Inferior parietal cortex (tissue), 1 donor: ENCODE measurements at regions not wholly inside any gene's neighbourhood (a gene's known extent, or its start where the extent isn't known, plus 50 kb on each side); places are given as distances from the start of the nearest gene placed in this dataset.
A peak's percentile ranks its signal among the peaks of the same experiment; 100 is the strongest.

Experiments
- DNase-seq: peaks from one replicate; pipeline ENCODE4 v3.0.0-alpha.2; 2016; ENCODE audit errors: extremely low spot score

DNA sequence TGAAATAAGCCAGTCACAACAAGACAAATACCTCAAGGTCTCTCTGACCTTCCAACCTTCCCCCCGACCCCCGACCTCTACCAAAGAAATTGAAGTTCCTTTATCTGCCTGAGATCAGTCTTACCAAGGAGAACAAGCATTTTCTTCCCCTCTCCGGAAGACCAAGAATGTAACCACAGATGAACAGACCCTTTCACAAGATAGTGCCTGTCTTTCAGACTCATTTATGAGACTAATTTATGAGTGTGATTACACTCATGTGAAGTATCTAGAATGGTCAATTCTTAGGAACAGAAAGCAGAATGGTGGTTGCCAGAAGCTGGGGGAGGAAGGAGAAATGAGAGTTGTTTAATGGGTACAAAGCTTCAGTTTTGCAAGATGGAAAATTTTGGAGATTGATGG, 108.9 kb upstream of the MKLN1 start:
- DNase-seq: no peak

DNA sequence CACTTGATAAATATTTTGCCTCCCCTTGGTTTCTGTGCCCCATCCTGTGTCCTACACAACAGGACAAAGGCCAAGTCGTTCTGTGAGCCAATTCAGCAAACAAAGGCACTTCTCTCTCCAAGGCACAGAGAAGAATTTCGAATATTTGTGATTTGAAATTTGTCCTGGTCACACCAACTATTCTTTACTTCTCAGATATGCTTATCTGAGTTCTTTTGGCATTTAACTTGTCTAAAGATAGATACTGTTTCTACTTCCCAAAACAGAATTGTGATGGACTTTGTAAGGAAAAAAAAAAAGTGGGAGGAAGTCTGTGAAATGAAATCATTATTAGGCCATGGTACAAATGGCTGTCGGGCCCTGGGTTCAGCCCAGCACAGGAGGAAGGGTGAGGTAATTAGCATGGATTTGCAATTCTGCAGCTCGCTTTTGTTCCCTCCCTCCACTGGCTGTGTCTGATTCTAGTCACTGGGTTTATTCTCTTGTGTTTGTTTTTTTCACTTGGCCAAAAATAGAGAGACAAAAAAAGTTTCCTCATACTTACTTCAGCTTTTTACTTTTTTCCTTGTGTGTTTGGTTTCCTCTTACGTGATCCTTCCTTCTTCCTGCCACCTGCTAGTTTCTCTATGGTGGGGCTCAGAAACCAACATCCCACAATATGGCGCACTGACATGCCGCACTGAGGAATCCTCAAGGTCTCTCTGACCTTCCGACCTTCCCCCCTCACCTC, 108.2 kb upstream of the MKLN1 start:
- peak; percentile 73 for DNase-seq

DNA sequence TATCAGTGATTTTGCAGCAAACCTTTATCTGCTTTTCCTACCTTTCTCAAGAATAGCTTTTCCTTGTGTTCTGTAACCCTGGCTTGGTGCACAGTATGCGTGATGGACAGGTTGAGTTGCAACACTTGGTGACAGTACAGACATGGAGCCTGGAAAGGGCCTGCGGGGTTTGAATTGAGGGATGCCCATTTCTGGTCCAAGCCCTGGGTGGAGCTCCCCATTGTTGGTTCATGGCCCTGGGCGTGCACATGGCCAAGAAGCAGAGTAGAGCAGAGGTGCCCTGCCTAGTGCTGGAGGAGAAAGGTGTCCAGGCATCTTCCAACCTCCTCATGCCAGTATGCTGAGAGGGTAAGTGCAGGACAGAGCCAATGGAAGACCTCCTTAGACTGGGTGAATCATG, 106.6 kb upstream of the MKLN1 start:
- DNase-seq: no peak

DNA sequence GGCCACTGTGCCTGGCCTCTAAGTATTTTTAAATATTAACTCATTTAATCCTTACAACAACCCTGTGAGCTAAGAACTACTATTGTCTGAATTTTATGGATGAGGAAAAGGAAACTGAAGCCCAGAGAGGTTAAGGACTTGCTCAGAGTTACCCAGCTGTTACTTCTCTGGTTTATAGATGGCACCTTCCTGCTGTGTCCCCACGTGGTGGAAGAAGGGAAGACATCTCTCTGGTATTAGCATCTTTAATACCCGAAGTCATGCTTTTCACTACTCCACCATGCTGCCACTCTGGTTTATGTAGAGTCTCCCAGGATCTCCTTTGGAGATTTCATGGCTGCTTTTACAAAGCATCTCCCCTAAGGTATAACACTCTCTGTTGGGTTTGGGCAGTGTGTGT, 105.5 kb upstream of the MKLN1 start:
- no peak for DNase-seq

DNA sequence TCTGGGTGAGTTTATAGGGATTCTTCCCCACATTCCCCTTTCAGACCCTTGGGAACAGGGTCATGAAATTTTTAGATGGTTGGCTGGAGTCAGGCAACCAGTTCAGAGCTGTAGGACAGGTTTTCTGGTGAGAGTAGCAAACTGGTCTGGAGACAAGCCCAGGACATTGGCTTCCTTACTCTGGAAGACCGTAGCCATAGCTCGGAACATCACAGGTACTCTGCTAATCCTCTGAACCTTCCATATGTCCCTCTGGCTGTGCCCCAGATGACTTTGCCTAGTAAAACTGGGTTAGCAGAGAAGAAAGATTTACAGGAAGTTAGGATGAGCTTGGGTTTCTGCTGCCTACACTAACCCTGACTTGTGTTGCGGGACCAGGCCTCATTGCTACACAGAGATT, 104.5 kb upstream of the MKLN1 start:
- DNase-seq: no peak

DNA sequence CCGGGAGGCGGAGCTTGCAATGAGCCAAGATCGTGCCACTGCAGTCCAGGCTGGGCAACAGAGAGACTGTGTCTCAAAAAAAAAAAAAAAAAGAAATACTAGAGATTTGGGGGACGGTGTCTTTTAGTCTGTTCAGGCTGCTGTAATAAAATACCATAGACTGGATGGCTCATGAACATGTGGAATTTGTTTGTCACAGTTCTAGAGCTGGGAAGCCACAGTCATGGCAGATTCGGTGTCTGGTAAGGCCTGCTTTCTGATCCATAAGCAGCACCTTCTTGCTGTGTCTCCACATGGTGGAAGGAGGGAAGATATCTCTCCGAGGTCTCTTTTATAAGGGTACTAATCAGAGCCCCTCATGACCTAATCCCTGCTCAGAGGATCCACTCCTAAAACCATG, 102.7 kb upstream of the MKLN1 start:
- DNase-seq: no peak

DNA sequence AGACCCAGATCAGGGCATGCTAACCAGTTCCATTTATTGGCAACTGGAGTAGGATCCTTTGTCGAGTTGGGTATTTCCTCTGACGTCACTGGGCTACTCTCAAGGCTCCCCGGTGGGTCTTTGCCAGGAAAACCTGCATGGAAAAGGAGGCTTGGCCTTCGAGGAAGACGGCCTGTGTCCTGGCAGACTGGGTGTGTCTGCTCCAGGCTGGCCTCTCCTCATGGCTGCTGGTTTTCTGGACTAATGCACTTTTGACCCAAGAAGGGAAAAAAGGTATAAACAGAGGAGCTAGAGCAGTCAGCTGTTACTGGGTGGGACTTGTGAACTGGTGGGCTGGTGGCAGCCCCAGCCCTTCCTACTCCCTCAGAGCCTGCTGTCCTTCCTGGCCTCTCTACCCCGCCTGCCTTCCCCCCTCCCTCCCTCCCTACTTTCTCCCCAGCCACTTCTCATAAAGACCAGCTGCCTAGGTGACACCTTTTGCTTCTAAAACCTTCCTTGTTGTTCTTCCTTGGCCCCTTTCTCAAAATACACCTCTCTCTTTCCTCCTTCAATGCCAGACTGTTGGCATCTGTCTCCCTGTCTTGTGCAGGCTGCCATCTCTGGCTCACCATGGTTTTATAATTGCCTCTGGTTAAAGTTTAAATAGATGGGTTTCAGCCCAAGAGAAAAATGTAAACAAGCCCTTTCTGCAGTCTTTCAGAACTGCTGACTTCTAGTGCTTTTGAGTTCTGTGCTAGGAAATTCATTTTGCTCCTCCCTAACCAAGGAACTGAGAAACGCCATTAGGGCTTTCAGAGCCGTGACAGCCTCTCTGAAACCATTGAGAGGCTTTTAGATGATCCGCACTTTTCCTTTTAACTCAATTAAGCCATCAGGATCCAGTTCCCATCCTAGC, 101.8 kb upstream of the MKLN1 start:
- DNase-seq: no peak

DNA sequence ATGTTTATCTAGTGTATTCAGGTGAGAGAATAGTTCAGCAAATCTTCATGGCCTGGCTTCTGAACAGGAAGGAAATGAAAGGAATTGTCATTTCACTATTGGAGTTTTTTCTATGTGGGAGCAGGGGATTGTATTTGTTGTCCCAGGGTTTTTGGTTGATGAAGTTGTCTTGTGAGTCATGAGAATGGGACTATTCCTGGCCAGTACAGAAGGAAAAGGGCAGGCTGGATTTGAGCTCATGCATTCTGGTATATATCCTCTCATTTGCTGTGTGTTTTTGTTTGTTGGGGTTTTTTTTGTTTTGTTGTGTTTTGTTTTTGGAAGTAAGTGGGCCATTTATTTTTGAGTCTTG, 101.2 kb upstream of the MKLN1 start:
- DNase-seq: no peak

DNA sequence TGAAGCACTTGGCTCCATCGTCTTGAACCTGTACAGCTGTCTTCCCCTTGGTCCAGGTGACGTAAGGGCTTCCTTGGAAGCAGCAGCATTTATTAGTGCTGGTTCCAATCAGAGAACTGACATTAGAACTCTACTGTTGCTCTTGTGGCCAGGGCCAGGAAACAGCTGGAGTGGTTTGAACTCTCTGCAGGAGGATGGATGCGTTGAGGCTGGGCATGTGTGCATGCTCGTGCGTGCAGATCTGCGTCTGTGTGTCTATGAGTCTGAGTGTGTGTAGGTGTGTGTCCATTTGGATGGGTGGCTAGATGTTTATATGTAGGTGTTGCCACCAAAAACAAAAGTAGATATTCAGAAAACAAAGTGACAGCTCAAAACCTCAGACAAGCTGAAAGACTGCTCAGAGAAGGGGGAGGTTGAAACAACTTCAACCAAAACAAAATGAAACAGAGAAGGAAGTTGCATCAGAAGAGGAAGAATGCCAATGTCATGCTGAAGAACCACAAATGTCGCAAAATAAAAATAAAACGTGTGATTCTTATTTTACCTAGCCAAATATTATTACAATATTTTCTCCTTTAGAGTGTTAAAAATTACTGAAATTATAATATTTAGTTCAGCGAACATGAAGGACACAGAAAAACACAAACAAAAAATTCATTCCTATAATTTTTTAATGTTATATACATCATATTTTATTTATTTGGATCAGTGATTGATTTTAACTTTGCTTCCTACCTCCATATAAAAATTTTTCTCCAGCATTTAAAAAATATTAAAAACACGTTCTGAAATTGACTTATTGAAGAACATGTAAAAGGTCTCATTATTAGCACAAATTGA, 96.1 kb upstream of the MKLN1 start:
- DNase-seq: no peak

DNA sequence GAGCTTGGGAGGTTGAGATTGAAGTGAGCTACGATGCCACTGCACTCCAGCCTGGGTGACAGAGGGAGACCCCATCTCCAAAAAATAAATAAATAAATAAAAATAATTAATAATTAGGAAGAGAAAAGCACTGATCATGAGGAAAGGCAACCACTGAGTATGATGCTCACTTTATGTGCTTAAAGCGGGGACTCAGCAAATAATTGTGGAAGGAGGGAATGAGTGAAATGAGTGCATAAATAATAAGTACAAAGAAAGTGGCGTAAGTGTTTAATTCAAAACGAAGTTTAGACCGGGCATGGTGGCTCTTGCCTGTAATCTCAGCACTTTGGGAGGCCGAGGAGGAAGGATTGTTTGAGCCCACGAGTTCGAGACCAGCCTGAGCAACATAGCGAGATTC, 94.9 kb upstream of the MKLN1 start:
- no peak for DNase-seq

DNA sequence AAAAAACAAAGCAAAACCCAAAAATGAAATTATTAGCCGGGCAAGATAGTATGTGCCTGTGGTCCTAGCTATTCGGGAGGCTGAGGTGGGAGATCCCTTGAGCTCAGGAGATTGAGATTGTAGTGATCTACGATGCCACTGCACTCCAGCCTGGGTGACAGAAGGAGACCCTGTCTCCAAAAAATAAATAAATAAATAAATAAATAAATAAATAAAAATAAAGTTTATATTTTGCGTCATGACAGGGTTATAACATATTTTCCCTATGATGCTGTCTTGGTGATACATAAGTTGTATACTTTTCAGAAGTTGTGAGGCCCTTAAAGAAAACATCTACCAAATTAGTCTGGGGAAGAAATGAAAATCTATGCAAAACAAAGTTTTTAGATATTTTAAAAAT, 94.5 kb upstream of the MKLN1 start:
- DNase-seq: no peak

DNA sequence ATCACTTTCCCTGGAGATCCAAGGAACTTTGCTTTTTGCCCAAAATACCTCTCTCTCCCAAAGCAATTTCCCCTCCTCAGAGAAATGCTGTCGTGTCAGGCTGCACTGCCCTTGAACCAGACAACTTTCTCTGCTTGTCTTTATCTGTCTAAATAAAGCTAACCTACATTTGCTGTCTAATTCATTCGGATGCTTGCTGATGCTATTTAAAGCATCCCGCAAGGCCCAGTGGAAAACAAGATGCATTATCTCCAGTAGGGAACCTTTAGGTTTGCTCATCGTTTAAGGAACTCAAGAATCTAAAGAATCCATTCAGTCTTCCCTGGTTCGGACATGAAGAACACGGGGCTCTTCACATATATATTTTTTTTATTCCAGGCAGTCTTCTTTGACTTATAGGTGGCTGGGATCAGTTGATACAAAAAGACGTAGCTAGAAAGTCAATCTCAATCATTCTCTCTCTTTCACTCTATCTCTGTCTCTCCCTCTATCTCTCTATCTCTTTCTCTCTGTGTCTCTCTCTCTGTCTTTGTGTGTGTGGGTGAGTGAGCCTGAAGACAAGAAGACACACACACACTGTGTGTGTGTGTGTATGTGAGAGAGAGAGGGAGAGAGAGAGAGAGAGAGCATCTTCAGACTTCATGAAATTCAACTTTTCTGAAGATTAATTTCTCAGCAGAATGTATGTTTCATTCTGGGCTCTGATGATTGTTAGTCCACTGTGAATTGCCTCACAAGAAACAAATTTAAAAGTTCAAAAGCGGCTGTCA, 92.8 kb upstream of the MKLN1 start:
- DNase-seq: no peak

DNA sequence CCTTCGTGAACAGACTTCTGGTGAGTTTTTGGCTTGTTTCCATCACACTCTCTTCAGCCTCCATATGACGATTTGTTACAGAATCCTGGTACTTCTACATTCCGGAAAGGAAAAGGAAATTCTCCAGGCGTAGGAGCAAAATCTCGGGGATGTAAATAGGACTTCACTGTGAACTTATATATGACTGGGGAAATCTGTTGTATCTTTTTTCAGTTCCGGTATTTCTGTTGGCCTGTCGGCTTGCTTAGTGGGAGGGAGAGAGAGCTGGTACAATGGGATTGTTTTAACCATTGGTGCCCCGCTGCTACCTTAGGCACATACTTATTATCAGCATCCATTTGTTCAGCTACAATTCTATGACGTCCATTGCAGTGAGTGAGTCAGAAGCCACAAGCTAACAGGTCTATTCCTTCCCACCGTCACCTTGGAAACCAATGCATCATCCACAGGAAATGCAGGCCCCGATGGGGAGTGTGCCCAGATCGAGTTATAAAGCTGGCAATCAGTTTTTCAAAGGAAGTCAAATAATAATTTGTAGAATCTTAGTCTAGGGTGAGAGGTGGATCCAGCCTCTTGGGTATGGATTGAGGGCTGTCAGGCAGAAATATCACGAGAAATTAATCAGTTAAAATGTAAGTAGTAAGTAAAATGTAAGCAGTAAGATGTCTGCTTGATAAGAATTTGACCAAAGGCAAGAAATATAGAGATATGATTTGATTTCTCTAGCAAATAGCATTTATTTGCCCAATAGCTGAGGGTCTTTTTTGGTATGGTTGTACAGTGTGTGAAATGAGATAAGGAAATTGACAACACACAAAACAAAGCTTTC, 92.0 kb upstream of the MKLN1 start:
- DNase-seq: peak; percentile 72

DNA sequence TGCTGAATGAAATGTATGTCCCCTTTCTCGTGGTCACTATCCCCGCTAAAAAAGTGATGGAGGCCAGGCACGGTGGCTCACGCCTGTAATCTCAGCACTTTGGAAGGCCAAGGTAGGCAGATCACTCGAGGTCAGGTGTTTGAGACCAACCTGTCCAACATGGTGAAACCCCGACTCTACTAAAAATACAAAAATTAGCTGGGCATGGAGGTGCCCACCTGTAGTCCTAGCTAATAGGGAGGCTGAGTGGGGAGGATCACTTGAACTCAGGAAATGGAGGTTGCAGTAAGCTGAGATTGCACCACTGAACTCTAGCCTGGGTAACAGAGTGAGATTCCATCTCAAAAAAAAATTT, 91.4 kb upstream of the MKLN1 start:
- DNase-seq: no peak

DNA sequence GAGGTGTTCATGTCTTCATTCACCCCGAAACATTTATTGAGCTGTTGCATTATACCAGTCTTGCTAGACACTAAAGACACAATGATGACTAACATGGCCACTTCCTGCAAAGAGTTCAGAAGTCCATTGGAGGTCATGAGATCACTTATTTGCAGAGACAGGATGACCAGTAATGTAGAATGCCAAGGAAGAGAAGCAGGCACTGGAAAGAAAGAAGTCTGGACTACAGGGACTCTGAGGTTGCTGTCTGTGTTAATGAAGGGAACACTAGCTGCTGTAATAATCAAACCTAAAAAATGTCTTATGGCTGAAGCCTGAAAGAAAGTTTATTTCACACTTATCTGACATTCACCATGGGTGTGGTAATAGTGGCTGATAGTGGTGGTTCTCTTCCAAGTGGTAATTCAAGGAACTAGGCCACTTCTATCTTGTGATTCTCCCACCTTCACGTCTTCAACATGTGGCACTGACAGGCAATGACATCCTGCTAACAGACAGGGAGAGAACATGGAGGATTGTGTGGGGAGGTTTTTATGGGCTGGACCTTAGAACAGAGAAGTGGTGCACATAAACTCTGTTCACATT, 89.2 kb upstream of the MKLN1 start:
- no peak for DNase-seq

DNA sequence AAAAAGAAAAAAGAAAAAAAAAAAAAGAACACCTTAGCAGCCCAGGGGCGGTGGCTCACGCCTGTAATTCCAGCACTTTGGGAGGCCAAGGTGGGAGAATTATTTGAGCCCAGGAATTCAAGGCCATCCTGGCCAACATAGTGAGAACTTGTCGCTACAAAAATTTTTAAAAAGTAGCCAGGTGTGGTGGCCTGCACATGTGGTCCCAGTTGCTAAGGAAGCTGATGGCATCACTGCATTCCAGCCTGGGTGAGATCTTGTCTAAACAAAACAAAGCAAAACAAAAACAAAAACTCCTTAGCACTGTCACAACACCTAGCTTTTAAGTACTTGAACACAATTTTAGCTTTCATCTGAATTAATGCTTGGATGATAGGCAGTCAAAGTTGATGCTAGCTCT, 86.3 kb upstream of the MKLN1 start:
- no peak for DNase-seq

DNA sequence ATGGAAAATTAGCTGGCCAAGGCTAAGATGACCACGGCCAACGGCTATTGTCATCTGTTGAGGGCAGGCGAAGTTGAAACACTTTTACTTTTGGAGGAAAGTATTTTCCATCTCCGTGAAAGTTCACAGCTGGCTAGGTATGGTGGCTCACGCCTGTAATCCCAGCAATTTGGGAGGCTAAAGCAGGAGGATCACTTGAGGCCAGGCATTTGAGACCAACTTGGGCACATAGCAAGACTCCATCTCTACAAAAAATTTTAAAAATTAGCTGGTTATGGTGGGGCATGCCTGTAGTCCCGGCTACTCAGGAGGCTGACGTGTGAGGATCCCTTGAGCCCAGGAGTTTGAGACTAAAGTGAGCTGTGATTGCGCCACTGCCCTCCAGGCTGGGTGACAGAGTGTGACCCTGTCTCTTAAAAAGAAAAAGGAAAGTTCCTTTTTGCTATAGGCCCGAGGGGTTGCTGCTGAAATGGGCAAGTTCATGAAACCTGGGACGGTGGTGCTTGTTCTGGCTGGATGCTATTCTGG, 85.5 kb upstream of the MKLN1 start:
- DNase-seq: no peak

DNA sequence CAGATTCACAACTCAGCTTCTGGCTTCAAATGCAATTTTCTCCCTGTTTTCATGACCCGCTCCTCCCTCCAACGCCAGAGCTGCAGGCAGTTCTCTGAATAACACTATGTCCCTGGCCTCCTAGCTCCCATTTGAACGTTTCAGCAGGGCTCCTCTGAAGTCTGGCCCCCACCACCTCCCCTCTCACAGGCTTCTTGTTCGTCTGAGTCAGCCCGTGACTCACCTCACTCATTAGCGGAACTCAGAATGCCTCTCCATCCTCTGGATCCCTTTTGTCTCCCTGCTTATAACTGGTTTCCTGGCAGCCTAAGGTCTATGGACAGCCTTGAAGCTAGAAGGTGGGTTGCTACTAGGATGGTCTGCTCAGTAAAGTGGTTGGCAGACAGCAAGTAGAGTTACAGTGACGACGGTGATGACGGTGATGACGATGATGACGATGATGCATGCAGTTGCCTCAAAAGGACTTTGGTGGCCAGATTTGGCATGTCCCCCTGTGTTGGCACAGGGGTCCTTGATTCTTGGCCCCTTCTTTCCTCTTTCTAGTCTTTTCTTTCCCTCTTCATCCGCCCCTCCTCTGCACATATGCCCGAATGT, 83.3 kb upstream of the MKLN1 start:
- no peak for DNase-seq

DNA sequence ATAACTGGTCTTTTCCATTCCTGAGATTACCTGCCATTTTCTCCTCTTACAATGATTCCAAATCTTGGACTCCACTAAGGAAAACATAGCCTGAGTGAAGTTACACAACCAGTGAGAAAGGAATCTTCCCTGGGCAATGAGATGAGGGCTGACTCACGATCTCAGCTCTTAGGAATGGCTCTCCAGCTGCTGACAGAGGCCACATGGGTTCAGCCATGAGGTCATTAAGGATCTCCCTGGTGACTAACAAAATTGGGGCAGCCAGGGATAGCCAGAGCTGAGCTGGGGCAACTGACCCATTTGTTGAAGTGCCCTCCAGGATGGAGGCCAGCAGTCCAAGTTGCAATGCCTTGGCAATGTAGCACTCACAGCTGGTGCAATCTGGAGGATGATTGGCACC, 78.7 kb upstream of the MKLN1 start:
- no peak for DNase-seq

DNA sequence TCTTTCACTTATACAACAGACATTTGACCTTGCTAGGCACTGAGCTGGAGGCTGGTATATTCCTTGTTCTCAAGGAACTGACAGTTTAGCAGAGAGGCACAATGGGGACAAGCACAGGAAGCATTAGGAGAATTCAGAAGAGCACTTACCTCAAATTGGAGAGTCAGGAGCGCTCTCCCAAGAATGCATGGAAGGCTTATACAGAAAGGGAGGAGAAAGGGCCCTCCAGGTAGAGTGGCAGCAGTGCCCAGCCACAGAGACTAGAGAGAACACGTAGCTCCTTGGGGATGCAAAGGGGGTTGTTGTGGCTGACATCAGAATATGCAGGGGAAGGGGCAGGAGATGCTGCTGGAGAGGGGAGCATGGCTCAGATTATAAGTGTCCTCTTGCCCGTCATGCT, 78.2 kb upstream of the MKLN1 start:
- no peak for DNase-seq
